ENCODE measurements at regions not wholly inside any gene's neighbourhood (a gene's known extent, or its start where the extent isn't known, plus 50 kb on each side); places are given as distances from the start of the nearest gene placed in this dataset.

- Mint-ChIP-seq H3K27ac (no peak overlapping the region), H3K4me3 (ENCODE audit: low read depth) (no peak overlapping the region), H3K27me3 (ENCODE audit: low read depth) (no peaks in the 10 kb centered on the region), H3K9me3 (no peaks in the 10 kb centered on the region), H3K4me1 (ENCODE audit: low read depth) (no peaks in the 10 kb centered on the region), H3K36me3 (ENCODE audit: low read depth) (no peaks in the 10 kb centered on the region)
- DNase-seq (ENCODE audit: low spot score): no peak
- intact Hi-C loops (cut with micrococcal nuclease): no loop called here
These were observed 139.9 kb upstream of the DGKB start for GRCh38 chr7:15042285-15043065.

- H3K4me1 Mint-ChIP-seq (ENCODE audit: low read depth): no peaks in the 10 kb centered on the region
- no peak for DNase-seq (ENCODE audit: low spot score)
- H3K4me3 Mint-ChIP-seq (ENCODE audit: low read depth): no peak overlapping the region
- H3K27ac Mint-ChIP-seq: no peak overlapping the region
- no peaks in the 10 kb centered on the region for H3K36me3 Mint-ChIP-seq (ENCODE audit: low read depth)
- intact Hi-C loops (cut with micrococcal nuclease): no loop called here
- no peaks in the 10 kb centered on the region for H3K27me3 Mint-ChIP-seq (ENCODE audit: low read depth)
- H3K9me3 Mint-ChIP-seq: no peaks in the 10 kb centered on the region
These were observed 138.7 kb upstream of the DGKB start for GRCh38 chr7:15041226-15041625.

GRCh38 chr7:15035814-15036213 is 133.3 kb upstream of the DGKB start:
- no peak overlapping the region for H3K27ac Mint-ChIP-seq
- H3K27me3 Mint-ChIP-seq (ENCODE audit: low read depth): no peaks in the 10 kb centered on the region
- H3K4me1 Mint-ChIP-seq (ENCODE audit: low read depth): no peaks in the 10 kb centered on the region
- no peaks in the 10 kb centered on the region for H3K36me3 Mint-ChIP-seq (ENCODE audit: low read depth)
- intact Hi-C loops (cut with micrococcal nuclease): no loop called here
- no peak overlapping the region for H3K4me3 Mint-ChIP-seq (ENCODE audit: low read depth)
- H3K9me3 Mint-ChIP-seq: no peaks in the 10 kb centered on the region
- no peak for DNase-seq (ENCODE audit: low spot score)

GRCh38 chr7:15033039-15033438 is 130.5 kb upstream of the DGKB start:
- Mint-ChIP-seq H3K36me3 (ENCODE audit: low read depth) (no peaks in the 10 kb centered on the region), H3K27ac (no peak overlapping the region), H3K27me3 (ENCODE audit: low read depth) (no peaks in the 10 kb centered on the region), H3K4me1 (ENCODE audit: low read depth) (no peaks in the 10 kb centered on the region), H3K9me3 (no peaks in the 10 kb centered on the region), H3K4me3 (ENCODE audit: low read depth) (no peak overlapping the region)
- no peak for DNase-seq (ENCODE audit: low spot score)
- intact Hi-C loops (cut with micrococcal nuclease): no loop called here

GRCh38 chr7:15018981-15019380 is 116.4 kb upstream of the DGKB start:
- Mint-ChIP-seq H3K27me3 (ENCODE audit: low read depth) (no peaks in the 10 kb centered on the region), H3K36me3 (ENCODE audit: low read depth) (no peaks in the 10 kb centered on the region), H3K27ac (no peak overlapping the region), H3K4me3 (ENCODE audit: low read depth) (no peak overlapping the region), H3K4me1 (ENCODE audit: low read depth) (no peaks in the 10 kb centered on the region), H3K9me3 (no peaks in the 10 kb centered on the region)
- DNase-seq (ENCODE audit: low spot score): no peak
- intact Hi-C loops (cut with micrococcal nuclease): no loop called here

- Mint-ChIP-seq H3K4me1 (ENCODE audit: low read depth) (no peaks in the 10 kb centered on the region), H3K36me3 (ENCODE audit: low read depth) (no peaks in the 10 kb centered on the region), H3K9me3 (no peaks in the 10 kb centered on the region), H3K27ac (no peak overlapping the region), H3K27me3 (ENCODE audit: low read depth) (no peaks in the 10 kb centered on the region), H3K4me3 (ENCODE audit: low read depth) (no peak overlapping the region)
- DNase-seq (ENCODE audit: low spot score): no peak
- intact Hi-C loops (cut with micrococcal nuclease): loop anchor here (2.0 kb wide), 1 partner anchor 300 kb away; no protein-coding TSS in a partner anchor
These were observed 114.2 kb upstream of the DGKB start for GRCh38 chr7:15016766-15017165.

GRCh38 chr7:15016315-15016667 is 113.7 kb upstream of the DGKB start:
- Mint-ChIP-seq H3K4me1 (ENCODE audit: low read depth) (no peaks in the 10 kb centered on the region), H3K36me3 (ENCODE audit: low read depth) (no peaks in the 10 kb centered on the region), H3K4me3 (ENCODE audit: low read depth) (no peak overlapping the region), H3K9me3 (no peaks in the 10 kb centered on the region), H3K27ac (no peak overlapping the region), H3K27me3 (ENCODE audit: low read depth) (no peaks in the 10 kb centered on the region)
- no peak for DNase-seq (ENCODE audit: low spot score)
- intact Hi-C loops (cut with micrococcal nuclease): loop anchor here (2.0 kb wide), 1 partner anchor 299 kb away; no protein-coding TSS in a partner anchor

- Mint-ChIP-seq H3K4me3 (ENCODE audit: low read depth) (no peak overlapping the region), H3K4me1 (ENCODE audit: low read depth) (no peaks in the 10 kb centered on the region), H3K36me3 (ENCODE audit: low read depth) (no peaks in the 10 kb centered on the region), H3K9me3 (no peaks in the 10 kb centered on the region), H3K27me3 (ENCODE audit: low read depth) (no peaks in the 10 kb centered on the region), H3K27ac (no peak overlapping the region)
- DNase-seq (ENCODE audit: low spot score): no peak
- intact Hi-C loops (cut with micrococcal nuclease): loop anchor here (2.0 kb wide), 1 partner anchor 299 kb away; no protein-coding TSS in a partner anchor
These were observed 113.2 kb upstream of the DGKB start for GRCh38 chr7:15015545-15016314.

- Mint-ChIP-seq H3K27ac (no peak overlapping the region), H3K9me3 (no peaks in the 10 kb centered on the region), H3K4me3 (ENCODE audit: low read depth) (no peak overlapping the region), H3K4me1 (ENCODE audit: low read depth) (no peaks in the 10 kb centered on the region), H3K27me3 (ENCODE audit: low read depth) (no peaks in the 10 kb centered on the region), H3K36me3 (ENCODE audit: low read depth) (no peaks in the 10 kb centered on the region)
- intact Hi-C loops (cut with micrococcal nuclease): no loop called here
- no peak for DNase-seq (ENCODE audit: low spot score)
These were observed 109.6 kb upstream of the DGKB start for GRCh38 chr7:15012135-15012534.

GRCh38 chr7:15011289-15011688 is 108.7 kb upstream of the DGKB start:
- Mint-ChIP-seq H3K4me3 (ENCODE audit: low read depth) (no peak overlapping the region), H3K9me3 (no peaks in the 10 kb centered on the region), H3K27ac (no peak overlapping the region), H3K27me3 (ENCODE audit: low read depth) (no peaks in the 10 kb centered on the region), H3K4me1 (ENCODE audit: low read depth) (no peaks in the 10 kb centered on the region), H3K36me3 (ENCODE audit: low read depth) (no peaks in the 10 kb centered on the region)
- intact Hi-C loops (cut with micrococcal nuclease): no loop called here
- DNase-seq (ENCODE audit: low spot score): no peak

GRCh38 chr7:15007507-15007906 is 105.0 kb upstream of the DGKB start:
- DNase-seq (ENCODE audit: low spot score): no peak
- Mint-ChIP-seq H3K36me3 (ENCODE audit: low read depth) (no peaks in the 10 kb centered on the region), H3K27ac (no peak overlapping the region), H3K9me3 (no peaks in the 10 kb centered on the region), H3K27me3 (ENCODE audit: low read depth) (no peaks in the 10 kb centered on the region), H3K4me1 (ENCODE audit: low read depth) (no peaks in the 10 kb centered on the region), H3K4me3 (ENCODE audit: low read depth) (no peak overlapping the region)
- intact Hi-C loops (cut with micrococcal nuclease): no loop called here

GRCh38 chr7:15005672-15006071 is 103.1 kb upstream of the DGKB start:
- intact Hi-C loops (cut with micrococcal nuclease): no loop called here
- no peak for DNase-seq (ENCODE audit: low spot score)
- Mint-ChIP-seq H3K27ac (no peak overlapping the region), H3K4me1 (ENCODE audit: low read depth) (no peaks in the 10 kb centered on the region), H3K9me3 (no peaks in the 10 kb centered on the region), H3K4me3 (ENCODE audit: low read depth) (no peak overlapping the region), H3K27me3 (ENCODE audit: low read depth) (no peaks in the 10 kb centered on the region), H3K36me3 (ENCODE audit: low read depth) (no peaks in the 10 kb centered on the region)

GRCh38 chr7:15000157-15000556 is 97.6 kb upstream of the DGKB start:
- no peaks in the 10 kb centered on the region for H3K4me1 Mint-ChIP-seq (ENCODE audit: low read depth)
- intact Hi-C loops (cut with micrococcal nuclease): no loop called here
- H3K27ac Mint-ChIP-seq: no peak overlapping the region
- H3K36me3 Mint-ChIP-seq (ENCODE audit: low read depth): no peaks in the 10 kb centered on the region
- no peak for DNase-seq (ENCODE audit: low spot score)
- no peak overlapping the region for H3K4me3 Mint-ChIP-seq (ENCODE audit: low read depth)
- no peaks in the 10 kb centered on the region for H3K9me3 Mint-ChIP-seq
- no peaks in the 10 kb centered on the region for H3K27me3 Mint-ChIP-seq (ENCODE audit: low read depth)
